ENCODE measurements at regions not wholly inside any gene's neighbourhood (a gene's known extent, or its start where the extent isn't known, plus 50 kb on each side); places are given as distances from the start of the nearest gene placed in this dataset.

DNA sequence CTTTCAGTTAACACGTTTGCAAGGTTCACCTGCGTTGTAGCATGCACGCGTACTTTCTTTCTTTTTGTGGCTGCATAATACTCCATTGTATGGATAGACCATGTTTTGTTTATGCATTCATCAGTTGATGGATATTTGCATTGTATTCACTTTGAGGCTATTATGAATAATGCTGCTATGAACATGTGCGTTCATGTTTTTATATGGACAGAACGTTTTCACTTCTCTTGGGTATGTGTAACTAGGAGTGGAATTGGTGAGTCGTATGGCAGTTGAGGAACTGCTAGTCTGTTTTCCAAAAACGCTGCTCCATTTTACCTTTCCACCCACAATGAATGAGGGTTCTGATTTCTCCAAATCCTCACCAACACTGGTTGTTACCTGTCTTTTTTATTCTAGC is 244.3 kb downstream of the GLI2 start:
- TF ChIP-seq NFIC (IDR thresholded peaks at IDR 0.05) (no peak), CREB1 (IDR thresholded peaks at IDR 0.05; ENCODE audit: low read depth) (no peak), TCF12 (IDR thresholded peaks at IDR 0.05; ENCODE audit: low read depth) (no peak), TAF1 (IDR thresholded peaks at IDR 0.05; ENCODE audit: low read depth) (no peak), EP300 (IDR thresholded peaks at IDR 0.05; ENCODE audit: borderline replicate concordance) (no peak), YY1 (IDR thresholded peaks at IDR 0.05; ENCODE audit: low read depth) (no peak), TEAD4 (IDR thresholded peaks at IDR 0.05) (no peak), EGR1 (IDR thresholded peaks at IDR 0.05) (no peak), FOXM1 (IDR thresholded peaks at IDR 0.05; ENCODE audit: borderline replicate concordance, low read depth) (no peak), CEBPB (IDR thresholded peaks at IDR 0.05) (no peak), RAD21 (IDR thresholded peaks at IDR 0.05; ENCODE audit: low read depth) (no peak), ZBTB7A (IDR thresholded peaks at IDR 0.05; ENCODE audit: low read depth) (no peak)
- TF ChIP-seq, protein P1, sequence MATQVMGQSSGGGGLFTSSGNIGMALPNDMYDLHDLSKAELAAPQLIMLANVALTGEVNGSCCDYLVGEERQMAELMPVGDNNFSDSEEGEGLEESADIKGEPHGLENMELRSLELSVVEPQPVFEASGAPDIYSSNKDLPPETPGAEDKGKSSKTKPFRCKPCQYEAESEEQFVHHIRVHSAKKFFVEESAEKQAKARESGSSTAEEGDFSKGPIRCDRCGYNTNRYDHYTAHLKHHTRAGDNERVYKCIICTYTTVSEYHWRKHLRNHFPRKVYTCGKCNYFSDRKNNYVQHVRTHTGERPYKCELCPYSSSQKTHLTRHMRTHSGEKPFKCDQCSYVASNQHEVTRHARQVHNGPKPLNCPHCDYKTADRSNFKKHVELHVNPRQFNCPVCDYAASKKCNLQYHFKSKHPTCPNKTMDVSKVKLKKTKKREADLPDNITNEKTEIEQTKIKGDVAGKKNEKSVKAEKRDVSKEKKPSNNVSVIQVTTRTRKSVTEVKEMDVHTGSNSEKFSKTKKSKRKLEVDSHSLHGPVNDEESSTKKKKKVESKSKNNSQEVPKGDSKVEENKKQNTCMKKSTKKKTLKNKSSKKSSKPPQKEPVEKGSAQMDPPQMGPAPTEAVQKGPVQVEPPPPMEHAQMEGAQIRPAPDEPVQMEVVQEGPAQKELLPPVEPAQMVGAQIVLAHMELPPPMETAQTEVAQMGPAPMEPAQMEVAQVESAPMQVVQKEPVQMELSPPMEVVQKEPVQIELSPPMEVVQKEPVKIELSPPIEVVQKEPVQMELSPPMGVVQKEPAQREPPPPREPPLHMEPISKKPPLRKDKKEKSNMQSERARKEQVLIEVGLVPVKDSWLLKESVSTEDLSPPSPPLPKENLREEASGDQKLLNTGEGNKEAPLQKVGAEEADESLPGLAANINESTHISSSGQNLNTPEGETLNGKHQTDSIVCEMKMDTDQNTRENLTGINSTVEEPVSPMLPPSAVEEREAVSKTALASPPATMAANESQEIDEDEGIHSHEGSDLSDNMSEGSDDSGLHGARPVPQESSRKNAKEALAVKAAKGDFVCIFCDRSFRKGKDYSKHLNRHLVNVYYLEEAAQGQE (IDR thresholded peaks at IDR 0.05; ENCODE audit: low read depth), result no peak
- TF ChIP-seq, protein P2, sequence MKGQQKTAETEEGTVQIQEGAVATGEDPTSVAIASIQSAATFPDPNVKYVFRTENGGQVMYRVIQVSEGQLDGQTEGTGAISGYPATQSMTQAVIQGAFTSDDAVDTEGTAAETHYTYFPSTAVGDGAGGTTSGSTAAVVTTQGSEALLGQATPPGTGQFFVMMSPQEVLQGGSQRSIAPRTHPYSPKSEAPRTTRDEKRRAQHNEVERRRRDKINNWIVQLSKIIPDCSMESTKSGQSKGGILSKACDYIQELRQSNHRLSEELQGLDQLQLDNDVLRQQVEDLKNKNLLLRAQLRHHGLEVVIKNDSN (IDR thresholded peaks at IDR 0.05), result no peak
- TF ChIP-seq, protein P3, sequence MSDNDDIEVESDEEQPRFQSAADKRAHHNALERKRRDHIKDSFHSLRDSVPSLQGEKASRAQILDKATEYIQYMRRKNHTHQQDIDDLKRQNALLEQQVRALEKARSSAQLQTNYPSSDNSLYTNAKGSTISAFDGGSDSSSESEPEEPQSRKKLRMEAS (IDR thresholded peaks at IDR 0.05), result no peak

DNA sequence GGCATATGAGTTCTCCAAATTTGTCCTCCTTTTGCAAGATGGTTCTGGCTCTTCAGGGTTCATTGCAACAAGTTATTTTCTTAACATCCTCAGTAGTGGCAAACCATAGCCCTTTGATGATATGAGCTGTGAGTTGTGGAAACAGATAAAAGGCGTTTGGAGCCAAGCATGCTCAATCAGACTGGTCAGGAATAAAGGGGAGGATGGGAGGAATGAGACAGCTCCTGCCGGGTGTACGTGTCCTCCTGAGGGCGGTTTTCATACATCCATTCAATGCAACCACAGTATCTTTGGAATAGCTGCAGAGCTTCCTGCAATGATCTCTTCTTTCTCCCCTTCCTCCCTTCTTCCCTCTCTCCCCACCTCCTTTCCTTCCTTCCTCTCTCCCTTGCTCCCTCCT is 245.8 kb downstream of the GLI2 start:
- TF ChIP-seq, protein P2 (IDR thresholded peaks at IDR 0.05), result no peak
- TF ChIP-seq, protein P3 (IDR thresholded peaks at IDR 0.05), result no peak
- no peak for TF ChIP-seq NFIC (IDR thresholded peaks at IDR 0.05)
- no peak for TF ChIP-seq CEBPB (IDR thresholded peaks at IDR 0.05)
- TF ChIP-seq TAF1 (IDR thresholded peaks at IDR 0.05; ENCODE audit: low read depth), result no peak
- TF ChIP-seq, protein P1 (IDR thresholded peaks at IDR 0.05; ENCODE audit: low read depth), result no peak
- TF ChIP-seq YY1 (IDR thresholded peaks at IDR 0.05; ENCODE audit: low read depth), result no peak

DNA sequence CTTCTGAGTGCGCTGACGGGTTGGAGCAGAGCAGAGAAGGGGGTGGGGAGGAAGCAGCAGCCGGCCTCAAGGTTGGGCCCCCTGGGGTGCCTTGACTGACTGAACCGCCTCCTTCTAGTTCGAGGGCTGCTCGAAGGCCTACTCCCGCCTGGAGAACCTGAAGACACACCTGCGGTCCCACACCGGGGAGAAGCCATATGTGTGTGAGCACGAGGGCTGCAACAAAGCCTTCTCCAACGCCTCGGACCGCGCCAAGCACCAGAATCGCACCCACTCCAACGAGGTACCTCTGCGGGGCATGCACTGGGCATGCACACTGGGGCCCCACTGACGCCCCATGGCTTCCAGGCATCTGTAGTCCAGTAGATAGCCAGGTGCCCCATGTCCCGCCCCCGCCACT is 246.9 kb downstream of the GLI2 start:
- TF ChIP-seq CEBPB (IDR thresholded peaks at IDR 0.05), result no peak
- TF ChIP-seq TEAD4 (IDR thresholded peaks at IDR 0.05), result no peak
- TF ChIP-seq YY1 (IDR thresholded peaks at IDR 0.05; ENCODE audit: low read depth), result no peak
- no peak for TF ChIP-seq EGR1 (IDR thresholded peaks at IDR 0.05)
- TF ChIP-seq FOXM1 (IDR thresholded peaks at IDR 0.05; ENCODE audit: borderline replicate concordance, low read depth), result no peak
- TF ChIP-seq ZBTB7A (IDR thresholded peaks at IDR 0.05; ENCODE audit: low read depth), result no peak

DNA sequence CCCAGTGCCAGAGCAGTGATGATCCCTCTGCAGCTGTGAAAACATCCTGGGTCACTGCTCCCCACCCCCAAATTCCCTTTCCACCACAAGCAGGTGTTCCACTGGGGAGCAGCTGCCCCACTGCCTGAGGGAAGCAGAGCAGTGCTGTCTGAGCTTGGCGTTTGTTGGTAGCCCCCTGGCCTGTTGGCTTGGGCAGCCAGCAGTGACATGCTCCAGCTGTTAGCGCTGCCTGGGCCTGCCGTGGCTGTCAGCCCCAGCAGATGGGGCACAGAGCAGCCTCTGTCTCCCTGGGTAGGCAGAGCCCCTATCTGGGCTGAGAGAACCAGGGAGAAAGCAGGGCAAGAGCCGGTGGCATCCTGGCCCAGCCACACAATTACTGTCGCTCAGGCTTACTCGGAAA is 247.7 kb downstream of the GLI2 start:
- TF ChIP-seq TAF1 (IDR thresholded peaks at IDR 0.05; ENCODE audit: low read depth) (no peak), EP300 (IDR thresholded peaks at IDR 0.05; ENCODE audit: borderline replicate concordance) (no peak), YY1 (IDR thresholded peaks at IDR 0.05; ENCODE audit: low read depth) (no peak), TEAD4 (IDR thresholded peaks at IDR 0.05) (no peak), NFIC (IDR thresholded peaks at IDR 0.05) (no peak), TCF12 (IDR thresholded peaks at IDR 0.05; ENCODE audit: low read depth) (no peak), RAD21 (IDR thresholded peaks at IDR 0.05; ENCODE audit: low read depth) (no peak), CEBPB (IDR thresholded peaks at IDR 0.05) (no peak), EGR1 (IDR thresholded peaks at IDR 0.05) (no peak), FOXM1 (IDR thresholded peaks at IDR 0.05; ENCODE audit: borderline replicate concordance, low read depth) (no peak)
- TF ChIP-seq, protein P2 (IDR thresholded peaks at IDR 0.05), result no peak
- TF ChIP-seq, protein P3 (IDR thresholded peaks at IDR 0.05), result no peak
- TF ChIP-seq, protein P1 (IDR thresholded peaks at IDR 0.05; ENCODE audit: low read depth), result no peak
